Ureter (tissue), 1 donor: ENCODE measurements at regions not wholly inside any gene's neighbourhood (a gene's known extent, or its start where the extent isn't known, plus 50 kb on each side); places are given as distances from the start of the nearest gene placed in this dataset.
"Not testable (repeated sequence)": the region's sequence is repeated elsewhere in the genome, so short reads cannot be mapped to it uniquely, and the experiment has no call there.

ENCODE experiments used
- DNase-seq: peaks from one replicate; pipeline ENCODE4 v3.0.0-alpha.2; 2020; ENCODE audit warnings: low spot score
- donor health status: DM: yes; HTN: yes; CAD: no.

DNA sequence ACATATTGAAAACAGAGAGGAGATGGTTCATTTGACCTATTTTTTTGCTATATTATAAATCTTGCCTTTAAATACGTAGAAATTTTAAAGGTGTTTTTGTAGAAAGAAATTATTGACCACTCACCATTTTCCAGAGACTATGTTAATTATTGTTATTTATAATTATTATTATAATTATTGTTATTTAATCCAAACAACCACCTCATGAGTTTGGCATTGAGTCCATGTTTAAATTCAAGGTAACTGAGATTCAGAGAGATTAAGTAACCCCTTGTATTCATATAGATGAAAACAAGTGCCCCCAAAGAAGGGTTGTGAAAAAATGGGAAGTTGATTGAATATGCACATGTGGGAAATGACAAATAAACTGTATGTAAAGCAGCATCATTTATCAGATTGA lies 692.5 kb upstream of the MIR17HG start:
- no peak for DNase-seq

DNA sequence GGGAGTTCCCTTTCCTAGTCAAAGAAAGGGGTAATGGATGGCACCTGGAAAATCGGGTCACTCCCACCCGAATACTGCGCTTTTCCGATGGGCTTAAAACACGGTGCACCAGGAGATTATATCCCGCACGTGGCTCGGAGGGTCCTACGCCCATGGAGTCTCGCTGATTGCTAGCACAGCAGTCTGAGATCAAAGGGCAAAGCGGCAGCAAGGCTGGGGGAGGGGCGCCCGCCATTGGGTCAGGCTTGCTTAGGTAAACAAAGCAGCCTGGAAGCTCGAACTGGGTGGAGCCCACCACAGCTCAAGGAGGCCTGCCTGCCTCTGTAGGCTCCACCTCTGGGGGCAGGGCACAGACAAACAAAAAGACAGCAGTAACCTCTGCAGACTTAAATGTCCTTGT lies 683.3 kb upstream of the MIR17HG start:
- not testable (repeated sequence) for DNase-seq

DNA sequence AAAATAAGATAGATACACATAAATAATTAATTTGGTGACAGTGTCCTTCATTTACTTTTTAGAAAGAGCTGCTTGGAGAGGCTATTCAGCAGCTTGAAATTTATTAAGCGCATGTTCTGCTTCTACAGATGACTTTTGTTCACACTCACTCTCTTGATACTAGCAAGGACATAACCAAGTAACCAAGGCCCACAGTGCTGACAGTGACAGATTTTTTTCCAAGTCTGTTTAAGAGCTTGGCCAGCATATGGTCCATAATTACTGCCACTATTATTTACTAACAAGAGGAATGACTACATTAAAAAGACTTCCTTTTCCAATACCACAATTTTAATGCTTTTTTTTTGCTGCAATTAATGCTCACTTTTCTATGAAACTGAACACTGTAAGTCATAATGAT lies 673.7 kb upstream of the MIR17HG start:
- no peak for DNase-seq

DNA sequence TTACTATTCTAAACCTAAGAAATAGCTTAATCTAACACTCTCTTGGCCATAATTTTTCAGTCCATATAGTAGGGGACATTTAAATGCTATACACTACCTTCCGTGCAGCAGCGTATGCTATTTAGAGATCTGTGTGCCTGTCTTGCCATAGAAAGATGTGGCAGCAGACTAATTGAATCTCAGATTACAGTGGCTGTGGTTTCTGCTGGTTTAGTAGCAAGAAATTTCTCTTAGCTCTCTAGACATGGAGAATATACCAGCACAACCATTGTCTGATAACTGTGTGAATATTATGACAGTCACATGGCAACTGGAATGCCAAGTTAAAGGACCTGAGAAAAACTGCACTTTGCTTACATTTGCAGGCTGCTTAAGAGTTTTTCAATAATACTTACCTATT lies 672.4 kb upstream of the MIR17HG start:
- DNase-seq: no peak

DNA sequence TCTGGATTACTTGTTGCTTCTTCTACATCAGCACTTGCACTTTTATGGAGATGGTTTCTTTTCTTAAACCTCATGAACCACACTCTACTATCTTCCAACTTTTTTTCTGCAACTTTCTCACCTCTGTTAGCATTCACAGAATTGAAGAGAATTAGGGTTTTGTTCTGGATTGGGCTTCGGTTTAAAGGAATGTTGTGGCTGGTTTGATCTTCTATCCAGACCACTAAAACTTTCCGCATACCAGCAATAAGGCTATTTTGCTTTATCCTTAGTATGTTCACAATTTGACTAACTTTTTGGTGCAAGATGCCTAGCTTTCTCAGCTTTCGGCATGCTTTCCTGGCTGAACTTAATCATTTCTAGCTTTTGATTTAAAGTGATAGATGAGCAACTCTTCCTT lies 666.7 kb upstream of the MIR17HG start:
- no peak for DNase-seq

DNA sequence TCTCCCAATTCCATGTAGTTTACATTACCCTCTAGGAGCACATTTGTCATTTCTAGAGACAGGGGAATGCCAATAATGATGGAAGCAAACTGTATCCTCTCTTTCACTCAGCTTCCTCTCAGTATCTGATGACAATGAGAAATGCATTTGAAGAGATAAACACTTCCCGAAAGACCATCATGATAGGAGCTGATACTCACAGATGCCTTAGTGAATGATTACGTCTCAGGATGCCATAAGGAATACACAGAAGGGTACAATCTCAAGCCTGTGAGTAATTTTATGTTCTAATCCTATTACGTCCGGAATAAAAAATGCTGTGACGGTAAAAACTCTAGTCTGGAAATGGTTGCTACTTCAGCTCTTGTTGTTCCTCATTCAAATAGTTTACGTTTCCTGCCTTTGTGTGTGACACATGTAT lies 663.8 kb upstream of the MIR17HG start:
- no peak for DNase-seq

DNA sequence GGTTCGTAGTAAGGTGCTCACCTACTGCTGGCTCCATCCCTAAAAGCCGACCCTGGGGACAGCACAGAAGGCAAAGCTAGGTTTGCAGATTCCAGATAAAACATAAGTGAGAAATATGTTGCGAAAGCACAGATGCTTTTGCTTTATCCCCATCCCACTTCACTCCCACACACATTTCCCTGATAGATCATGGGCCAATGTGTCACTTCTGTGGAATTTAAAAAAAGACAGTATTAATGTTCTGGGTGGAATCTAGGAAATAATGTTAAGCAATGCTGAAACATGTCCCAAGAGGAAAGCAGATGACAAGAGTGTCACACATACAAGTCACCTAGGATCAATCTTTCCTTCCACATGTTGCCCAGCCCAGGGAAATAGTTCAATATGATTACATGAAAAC lies 661.0 kb upstream of the MIR17HG start:
- no peak for DNase-seq

DNA sequence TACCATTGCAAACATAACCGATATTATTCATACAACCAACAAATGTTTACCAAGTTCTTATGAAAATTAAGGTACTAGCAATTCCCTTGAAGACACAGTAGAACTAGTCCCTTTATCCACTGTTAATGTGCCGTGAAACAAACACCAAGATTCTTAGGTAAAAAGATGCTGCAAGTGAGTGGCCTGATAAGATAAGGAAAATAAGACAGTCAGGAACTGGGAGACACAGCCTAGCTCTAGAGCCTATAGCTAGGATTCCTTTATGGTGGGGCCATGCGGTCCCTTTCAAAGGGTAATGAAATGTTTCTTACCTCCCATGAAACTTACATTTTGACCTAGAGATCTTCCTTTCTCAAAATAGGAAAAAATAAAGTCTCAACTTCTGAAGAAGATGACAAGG lies 658.4 kb upstream of the MIR17HG start:
- DNase-seq: no peak

DNA sequence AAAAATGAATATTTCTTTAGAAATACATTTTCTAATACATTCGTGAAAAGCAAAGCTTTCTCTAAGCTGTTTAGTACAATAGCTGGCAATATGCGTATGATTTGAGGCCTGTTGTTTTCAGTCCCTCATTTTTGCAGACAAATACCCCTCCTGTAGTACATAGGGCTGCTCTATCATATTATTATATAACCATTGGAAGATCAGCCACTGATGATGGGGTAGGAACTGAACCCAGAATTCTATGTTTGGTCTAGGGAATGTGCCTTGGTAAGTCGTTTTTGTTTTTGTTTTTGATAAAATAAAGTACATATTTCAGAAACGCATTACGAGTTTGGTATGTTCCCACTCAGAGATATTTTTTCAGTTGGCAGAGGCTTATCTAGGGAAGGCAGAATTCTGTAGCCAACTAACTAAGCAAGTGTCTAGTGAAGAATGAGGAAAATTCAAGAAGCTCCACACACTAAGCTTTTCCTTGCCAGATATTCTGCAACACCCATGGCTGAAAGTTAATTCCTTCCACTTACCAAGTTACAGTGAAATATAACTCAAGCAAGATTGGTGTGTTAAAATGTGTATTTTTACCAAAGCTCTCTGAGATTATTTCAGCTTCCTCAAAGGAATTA lies 656.9 kb upstream of the MIR17HG start:
- no peak for DNase-seq

DNA sequence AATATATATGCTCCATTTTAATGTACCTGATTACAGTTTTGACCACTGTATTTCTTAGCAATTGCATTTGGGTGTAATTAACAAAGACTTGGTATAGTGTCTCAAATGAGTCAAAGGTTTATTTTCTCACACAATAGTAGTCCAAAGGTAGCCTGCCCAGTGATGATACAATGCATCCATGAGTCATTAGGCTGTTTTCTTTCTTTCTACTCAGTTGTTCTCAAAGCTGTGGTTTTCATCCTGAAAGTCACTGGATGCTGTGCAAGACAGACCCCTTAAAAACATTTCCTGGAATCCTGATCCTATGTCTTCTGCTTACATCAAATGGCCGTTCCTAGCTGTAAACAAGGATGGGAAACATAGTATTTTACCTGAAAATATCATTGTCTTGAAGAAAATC lies 651.2 kb upstream of the MIR17HG start:
- DNase-seq: no peak

DNA sequence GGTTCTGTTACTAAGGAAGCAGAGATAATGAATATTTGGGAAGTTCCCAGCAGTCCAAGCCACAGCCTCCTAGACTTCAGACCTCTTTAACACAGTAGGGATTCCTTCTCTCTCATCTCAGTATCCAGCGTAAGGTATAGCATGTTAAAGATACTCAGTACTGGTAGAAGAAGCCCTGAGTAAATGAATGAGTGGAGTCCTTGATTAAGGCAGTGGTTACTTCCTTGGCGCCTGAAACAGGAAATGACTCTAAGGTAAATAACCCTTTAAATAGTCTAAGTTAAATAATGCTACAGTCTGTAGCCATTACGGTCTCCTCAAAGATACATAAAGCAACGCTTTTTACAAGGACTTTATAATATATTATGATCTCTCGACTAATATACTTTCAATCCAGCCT lies 650.8 kb upstream of the MIR17HG start:
- no peak for DNase-seq

DNA sequence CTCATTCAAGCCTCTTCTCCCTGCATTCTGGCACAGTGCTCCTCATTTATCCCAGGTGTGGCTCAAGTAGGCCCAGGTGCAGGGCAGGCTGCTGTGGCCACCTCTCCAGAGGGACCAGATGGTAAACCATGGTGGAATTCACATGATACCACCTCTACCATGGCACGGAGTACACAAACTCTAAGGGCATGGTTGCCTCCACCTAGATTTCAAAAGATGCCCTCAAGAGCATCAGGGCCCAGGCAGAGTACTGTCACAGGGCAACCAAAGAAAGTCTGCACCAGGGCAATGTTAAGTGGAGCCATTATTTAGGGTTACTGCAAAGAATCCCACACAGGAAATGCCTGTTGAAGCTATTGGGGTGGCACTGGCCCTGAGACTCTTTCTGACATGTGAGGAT lies 647.1 kb upstream of the MIR17HG start:
- DNase-seq: no peak

DNA sequence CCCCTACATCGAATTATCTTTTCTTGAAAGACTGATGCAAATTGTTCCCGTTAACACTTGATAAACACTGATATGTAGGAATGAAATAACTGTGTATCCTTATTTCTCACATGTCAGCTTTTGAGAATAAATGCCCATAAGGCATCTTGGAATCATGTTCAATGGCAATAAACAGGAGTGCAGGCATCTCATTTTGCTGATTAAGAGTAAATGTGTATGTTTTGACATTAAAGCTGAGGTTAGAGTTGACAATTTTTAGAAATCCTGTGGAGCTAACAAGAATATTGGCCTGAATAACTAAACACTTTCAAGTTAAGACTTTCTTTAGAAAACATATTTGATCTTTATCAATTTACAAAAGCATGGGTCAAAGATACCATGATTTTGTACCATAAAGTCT lies 646.2 kb upstream of the MIR17HG start:
- no peak for DNase-seq

DNA sequence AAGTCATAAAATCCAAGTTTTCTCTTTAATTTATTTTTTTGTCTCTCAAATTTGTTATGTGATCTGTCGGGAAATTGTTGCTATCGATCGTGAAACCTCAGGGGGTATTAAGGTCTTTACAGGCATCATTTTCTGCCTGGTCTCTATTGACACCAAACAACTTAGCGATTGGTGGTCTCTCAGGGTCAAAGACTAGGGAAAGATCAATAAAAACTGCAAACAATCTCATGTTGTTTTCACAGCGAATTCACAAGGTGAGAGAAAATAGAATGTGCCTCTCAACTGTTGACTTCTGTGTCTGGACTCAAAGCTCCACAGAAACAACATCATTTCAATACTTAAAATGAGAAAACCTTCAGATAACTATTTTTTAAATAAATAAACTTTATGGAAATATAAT lies 645.4 kb upstream of the MIR17HG start:
- DNase-seq: no peak

DNA sequence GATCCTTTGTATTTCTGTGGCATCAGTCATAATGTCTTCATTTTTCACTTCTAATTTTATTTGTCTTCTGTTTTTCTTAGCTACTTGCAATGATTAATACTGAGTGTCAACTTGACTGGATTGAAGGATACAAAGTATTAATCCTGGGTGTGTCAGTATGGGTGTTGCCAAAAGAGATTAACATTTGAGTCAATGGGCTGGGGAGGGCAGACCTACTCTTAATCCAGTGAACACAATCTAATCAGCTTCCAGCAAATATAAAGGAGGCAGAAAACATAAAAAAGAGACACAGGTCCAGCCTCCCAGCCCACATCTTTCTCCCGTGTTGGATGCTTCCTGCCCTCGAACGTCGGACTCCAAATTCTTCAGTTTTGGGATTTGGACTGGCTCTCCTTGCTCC lies 640.9 kb upstream of the MIR17HG start:
- no peak for DNase-seq

DNA sequence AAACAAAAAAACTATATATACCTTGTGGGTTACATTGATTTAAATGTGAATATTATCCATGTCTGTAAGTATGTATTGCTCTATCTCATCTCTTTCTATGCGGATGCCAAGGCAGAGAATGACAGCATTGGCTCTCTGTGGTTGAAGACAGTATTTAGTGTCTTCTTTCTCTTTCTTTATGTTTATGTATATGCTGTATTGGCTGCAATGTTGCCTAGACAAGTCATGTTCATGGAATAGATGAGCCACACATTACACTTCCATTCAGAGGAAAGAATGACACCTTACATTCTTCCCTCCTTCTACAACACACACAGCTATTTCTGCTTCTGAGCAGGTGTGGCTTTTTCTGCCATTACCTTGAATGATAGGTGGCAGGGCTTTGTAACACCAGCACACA lies 639.4 kb upstream of the MIR17HG start:
- DNase-seq: no peak

DNA sequence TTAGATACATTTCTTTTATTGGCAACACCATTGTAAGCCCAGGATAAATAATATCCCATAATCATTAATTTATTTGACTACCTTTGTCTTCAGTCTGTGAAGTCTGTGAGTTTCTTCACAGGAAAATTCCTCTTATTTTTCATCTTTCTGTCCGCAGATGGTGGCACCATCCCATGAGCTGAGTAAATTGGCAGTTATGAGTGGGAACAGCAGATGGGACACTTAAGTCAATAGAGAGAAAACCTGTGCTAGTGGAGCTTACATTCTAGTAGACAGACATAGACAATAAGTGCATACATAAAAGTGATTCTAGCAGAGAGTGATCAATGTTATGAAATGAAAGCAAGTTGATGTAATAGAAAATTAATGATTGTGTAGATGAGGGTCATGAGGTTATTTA lies 638.2 kb upstream of the MIR17HG start:
- no peak for DNase-seq

DNA sequence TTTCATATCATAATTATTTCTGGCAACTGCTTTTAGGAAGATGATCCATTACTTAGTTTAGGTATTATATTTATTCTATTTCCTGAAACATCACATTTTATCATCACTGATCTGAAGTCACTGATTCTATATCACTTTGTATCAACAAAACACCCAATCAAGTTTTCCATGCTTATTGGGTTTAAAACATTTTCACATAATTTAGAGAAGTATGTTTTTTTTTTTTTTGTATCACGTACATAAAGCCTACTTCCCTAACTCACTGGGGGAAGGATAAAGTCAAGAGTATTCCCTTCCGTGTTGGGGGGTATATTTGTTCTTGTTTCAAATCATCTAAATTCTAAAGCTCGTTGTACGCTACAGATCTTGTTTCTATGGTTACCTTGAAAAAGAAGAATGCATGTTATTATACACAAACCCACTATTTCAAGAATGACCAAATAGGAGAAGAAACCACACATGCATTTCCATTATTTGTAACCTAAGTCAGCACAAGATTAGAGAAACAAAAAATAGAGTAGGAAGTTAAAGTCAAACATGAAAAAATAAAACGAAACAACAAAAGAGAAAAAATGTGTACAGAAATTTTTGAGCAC lies 637.2 kb upstream of the MIR17HG start:
- DNase-seq: no peak

DNA sequence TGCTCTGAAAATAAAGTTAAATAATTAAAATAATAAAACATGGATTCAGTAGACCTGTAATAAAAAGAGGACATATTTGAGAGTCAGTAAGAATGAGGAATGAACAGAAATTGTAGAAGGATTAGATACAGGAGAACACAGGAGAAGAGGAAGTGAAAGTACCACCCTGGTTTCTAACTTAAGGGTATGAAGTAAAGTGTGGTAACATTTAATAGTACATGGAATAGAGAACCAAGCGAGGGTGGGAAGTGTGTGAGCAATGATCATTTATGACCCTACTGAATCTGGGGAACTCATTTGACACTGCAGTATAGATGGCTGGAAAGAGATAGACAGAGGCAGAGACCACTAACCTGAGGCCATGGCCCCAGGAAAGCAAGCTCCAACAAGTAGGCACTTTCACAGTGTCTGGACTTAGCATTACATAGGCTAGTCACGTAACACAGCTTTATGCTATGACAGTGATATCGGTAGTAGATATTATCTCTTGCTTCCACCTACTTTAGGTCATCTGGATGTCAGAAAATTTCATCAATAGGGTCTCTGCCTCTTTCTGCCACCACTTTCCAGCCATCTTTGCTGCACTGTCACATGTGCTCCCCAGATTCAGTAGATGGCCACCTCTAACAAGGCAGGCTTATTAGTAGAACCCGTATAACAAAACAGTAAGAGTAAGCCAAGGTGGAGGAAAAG lies 633.9 kb upstream of the MIR17HG start:
- no peak for DNase-seq

DNA sequence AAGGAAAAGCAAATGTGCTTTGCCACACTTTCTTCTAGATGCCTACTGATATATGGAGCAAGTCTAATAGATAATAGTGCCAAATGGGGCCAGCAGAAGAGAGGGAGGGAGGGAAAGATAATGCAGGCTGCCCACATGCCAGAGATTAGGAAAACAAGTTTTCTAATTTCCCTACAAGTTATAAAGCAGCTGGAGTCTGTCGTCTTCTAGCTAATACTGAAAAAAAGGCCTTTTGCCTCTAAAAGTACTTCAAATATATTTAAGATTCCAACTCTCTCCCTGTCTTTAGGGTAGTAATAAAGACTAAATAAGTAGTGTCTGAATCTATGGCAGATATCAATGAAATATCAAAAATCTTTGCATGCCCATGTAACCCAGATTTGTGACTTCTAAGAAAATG lies 632.0 kb upstream of the MIR17HG start:
- no peak for DNase-seq

DNA sequence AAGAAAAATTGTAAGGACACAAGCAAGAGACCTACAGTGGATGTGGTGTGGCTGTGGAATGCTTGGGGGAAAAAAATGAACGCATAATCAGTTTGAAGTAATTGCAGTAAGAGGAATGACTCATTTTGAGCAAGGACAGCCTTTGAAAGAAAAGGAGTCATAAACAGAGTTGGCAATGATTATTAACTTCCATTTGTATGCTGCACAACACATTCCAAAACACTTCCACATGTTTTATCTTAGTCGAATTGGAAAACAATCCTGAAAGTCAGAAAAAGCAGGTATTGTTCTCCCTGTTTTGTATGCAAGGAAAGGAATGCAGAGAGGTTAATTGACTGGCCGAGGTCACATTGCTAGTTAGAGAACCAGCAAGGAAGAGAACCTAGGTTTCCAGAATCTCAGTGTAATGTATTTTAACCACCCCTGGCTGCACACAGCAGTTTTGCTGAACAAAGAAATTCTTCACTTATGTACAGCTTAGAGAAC lies 630.0 kb upstream of the MIR17HG start:
- no peak for DNase-seq

DNA sequence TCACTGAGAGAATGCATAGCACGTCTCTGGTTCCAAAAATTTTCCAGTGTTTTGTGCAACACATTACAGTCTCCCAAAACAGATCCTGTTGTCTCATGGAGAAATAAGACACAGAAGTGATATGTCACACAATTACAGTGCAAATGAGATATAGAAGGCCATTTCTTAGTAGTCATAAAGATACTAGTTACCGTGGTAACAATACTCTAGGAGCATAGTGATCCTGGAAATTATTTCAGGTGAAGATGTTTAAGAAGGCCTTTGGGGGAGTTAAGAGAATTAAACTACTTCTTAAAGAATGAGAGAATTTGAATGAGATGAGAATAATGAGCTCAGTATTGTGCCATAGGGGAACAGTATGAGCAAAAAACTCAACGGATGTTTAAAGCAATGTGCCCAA lies 628.0 kb upstream of the MIR17HG start:
- DNase-seq: no peak

DNA sequence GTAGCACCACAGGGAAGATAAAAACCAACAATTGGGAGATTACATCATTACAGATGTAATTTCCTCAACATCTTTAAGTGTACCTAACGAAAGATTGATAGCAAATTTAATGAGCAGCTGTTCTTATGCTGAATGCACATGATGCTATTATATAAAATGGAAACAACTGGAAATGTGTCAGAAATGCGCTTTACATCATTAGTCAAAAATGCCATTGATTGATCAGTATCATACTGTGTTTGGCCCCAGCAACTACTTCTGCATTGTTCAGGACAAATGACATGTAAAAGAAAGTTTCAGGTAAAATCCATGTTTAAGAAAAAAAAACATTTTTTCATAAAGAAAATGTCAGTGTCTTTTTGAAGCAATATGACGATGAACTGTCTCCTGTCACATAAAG lies 625.5 kb upstream of the MIR17HG start:
- no peak for DNase-seq

DNA sequence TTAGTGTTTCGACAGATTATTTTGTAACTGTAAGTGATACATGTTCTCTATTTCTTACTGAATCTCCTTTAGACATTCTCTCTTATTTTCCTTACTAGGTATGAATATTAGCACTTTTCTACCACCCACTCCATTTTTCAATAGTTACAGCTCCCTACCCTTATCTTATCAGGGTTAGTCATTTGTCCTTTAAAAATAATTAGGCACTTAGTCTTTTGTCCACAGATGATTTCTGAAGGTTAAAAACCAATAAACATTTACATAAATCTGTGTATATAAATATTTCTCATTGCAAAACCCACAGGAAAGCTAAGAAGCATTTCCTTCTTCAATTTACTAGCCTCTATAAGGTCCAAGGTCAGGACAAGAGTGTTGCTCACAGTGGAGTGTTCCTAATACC lies 624.1 kb upstream of the MIR17HG start:
- DNase-seq: no peak
